LNCAP (cell line): ENCODE measurements at regions not wholly inside any gene's neighbourhood (a gene's known extent, or its start where the extent isn't known, plus 50 kb on each side); places are given as distances from the start of the nearest gene placed in this dataset.

Experiments used
- CTCF ChIP-seq: fragments of 450-650 bp; IDR thresholded peaks from 2 replicates; pipeline ENCODE4 v1.5.1; 2017; ENCODE audit warnings: mild to moderate bottlenecking

- no peak for TF ChIP-seq CTCF
Measured at GRCh38 chr4:130628531-130628930, 1532.6 kb downstream of the C4orf33 start.

GRCh38 chr4:130632731-130633604 is 1537.0 kb downstream of the C4orf33 start:
- TF ChIP-seq CTCF, result no peak

GRCh38 chr4:130636486-130636885 is 1540.5 kb downstream of the C4orf33 start:
- TF ChIP-seq CTCF, result no peak

- no peak for TF ChIP-seq CTCF
Measured at GRCh38 chr4:130640592-130640991, 1544.6 kb downstream of the C4orf33 start.

- TF ChIP-seq CTCF, result no peak
Measured at GRCh38 chr4:130646886-130647285, 1550.9 kb downstream of the C4orf33 start.

- TF ChIP-seq CTCF, result no peak
Measured at GRCh38 chr4:130648570-130648969, 1552.6 kb downstream of the C4orf33 start.

- no peak for TF ChIP-seq CTCF
Measured at GRCh38 chr4:130653842-130654241, 1557.9 kb downstream of the C4orf33 start.

GRCh38 chr4:130659320-130659719 is 1563.4 kb downstream of the C4orf33 start:
- TF ChIP-seq CTCF, result no peak
